GM19351 (cell line): ENCODE measurements at regions not wholly inside any gene's neighbourhood (a gene's known extent, or its start where the extent isn't known, plus 50 kb on each side); places are given as distances from the start of the nearest gene placed in this dataset.

ENCODE experiments used
- ATAC-seq: cut with Tn5 transposase; IDR thresholded peaks from one replicate; pipeline ENCODE4 v1.9.1; 2021; ENCODE audit warnings: mild to moderate bottlenecking, moderate library complexity; ENCODE audit not compliant: unreplicated experiment

DNA sequence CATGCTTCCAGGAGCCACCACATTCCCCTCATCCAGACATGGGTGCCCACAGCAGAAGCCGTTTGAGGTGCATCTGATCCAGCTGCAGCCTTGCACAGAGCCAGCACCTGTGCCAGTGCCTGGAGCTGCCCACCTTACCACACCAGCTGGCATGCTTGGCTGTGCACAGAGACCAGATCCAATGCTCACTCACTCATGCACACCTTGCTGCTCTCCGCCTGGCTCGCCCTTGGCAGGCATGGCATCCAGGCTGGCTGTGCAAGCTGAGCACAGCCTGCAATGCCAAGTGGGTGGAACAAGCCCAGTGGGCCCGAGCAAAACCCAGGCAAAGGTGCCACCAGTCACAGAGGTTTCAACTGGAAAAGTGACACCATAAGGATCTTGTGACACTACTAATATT lies 66.9 kb upstream of the SEMA3A start:
- no peak for ATAC-seq

GRCh38 chr7:84258628-84259027 lies 64.0 kb upstream of the SEMA3A start:
- ATAC-seq, result no peak

- no peak for ATAC-seq
These were observed 62.0 kb upstream of the SEMA3A start for GRCh38 chr7:84256571-84256971.

DNA sequence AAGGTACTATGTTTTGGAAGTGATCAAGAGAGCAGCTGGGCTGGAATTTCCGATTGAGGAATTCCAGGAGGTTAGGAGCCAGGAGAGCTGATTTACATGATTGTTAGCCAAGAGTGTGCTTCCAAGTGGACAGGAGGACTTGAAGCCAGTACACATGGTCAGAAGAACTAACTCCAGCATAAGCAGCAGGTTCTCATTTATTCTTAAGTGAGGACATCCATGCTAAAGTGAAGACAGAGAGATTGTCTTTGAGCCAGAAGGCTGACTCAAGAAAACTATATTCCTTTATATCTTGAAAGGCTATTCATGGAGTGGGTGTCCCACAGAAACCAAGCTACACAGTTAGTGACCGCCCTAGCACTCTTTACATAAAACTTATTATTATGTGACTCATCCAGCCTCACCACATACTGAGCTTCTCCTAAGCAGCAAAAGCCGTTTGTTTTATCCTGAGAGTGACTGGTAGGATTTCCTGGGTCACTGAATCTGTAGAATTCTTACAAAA lies 56.7 kb upstream of the SEMA3A start:
- ATAC-seq, result no peak

DNA sequence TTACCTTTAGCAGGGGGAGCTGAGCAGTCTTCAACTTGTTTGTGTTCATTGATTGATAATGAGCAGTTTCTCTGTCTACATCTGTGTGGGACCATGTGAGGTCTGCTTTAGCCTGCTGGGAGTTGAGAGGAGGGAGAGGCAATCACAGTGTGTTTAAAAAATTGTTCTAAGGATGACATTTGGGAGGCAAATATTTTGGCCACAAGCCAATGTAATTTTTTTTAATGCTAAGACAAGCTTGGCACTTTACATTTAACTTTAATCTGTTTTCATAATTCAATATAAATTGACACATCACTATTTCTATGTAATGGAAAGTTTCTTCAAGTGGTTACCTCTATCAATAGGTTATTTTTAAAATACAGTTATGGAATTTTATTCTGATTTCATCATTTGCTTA lies 55.9 kb upstream of the SEMA3A start:
- no peak for ATAC-seq

DNA sequence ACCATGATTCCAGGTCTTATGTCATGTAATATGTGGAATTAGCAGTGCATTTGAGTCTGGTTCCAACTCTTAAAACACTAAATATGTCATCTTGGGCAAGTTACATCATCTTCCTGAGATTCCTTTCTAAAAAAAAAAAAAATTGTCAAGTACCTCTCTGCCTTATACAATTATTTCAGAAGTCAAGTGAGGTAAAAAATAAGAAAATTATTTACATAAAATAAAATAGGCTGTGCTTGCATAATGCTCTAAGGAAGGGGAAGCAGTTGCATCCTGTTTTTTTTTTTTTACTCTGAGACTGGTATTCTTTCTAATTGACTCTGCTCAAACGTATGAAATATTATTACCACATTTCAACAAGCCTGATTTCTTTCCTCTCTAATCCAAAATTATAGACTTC lies 55.1 kb upstream of the SEMA3A start:
- ATAC-seq, result no peak

- ATAC-seq, result no peak
These were observed 54.3 kb upstream of the SEMA3A start for GRCh38 chr7:84248843-84249242.

- no peak for ATAC-seq
These were observed 53.7 kb upstream of the SEMA3A start for GRCh38 chr7:84248267-84248666.

GRCh38 chr7:84247591-84247990 lies 53.0 kb upstream of the SEMA3A start:
- no peak for ATAC-seq

GRCh38 chr7:84245835-84246234 lies 51.2 kb upstream of the SEMA3A start:
- no peak for ATAC-seq
